ENCODE measurements at regions not wholly inside any gene's neighbourhood (a gene's known extent, or its start where the extent isn't known, plus 50 kb on each side); places are given as distances from the start of the nearest gene placed in this dataset.

GRCh38 chr2:204213588-204213987, 277.0 kb downstream of the ICOS start:
- Histone ChIP-seq H3K9me3 (ENCODE audit: control insufficient read depth, low read depth, low read length) (no peaks in the 10 kb centered on the region), H3K4me1 (ENCODE audit: insufficient read depth, low read length) (no peaks in the 10 kb centered on the region), H4K20me1 (ENCODE audit: control insufficient read depth, insufficient read depth, insufficient read length) (no peaks in the 10 kb centered on the region), H3K4ac (ENCODE audit: low read depth, low read length) (no peak overlapping the region), H3K27me3 (ENCODE audit: insufficient read depth, low read length) (no peaks in the 10 kb centered on the region), H3K4me2 (ENCODE audit: insufficient read depth, insufficient read length, low read length) (no peak overlapping the region), H2BK20ac (ENCODE audit: low read depth, low read length, poor library complexity, severe bottlenecking) (no peak overlapping the region), H3K56ac (ENCODE audit: insufficient read length, low read depth, low read length) (no peak overlapping the region), H3K18ac (ENCODE audit: insufficient read length, low read depth, low read length) (no peak overlapping the region), H4K91ac (ENCODE audit: insufficient read length, low read depth, low read length) (no peak overlapping the region), H3T11ph (ENCODE audit: low read length) (no peak overlapping the region), H2BK5ac (ENCODE audit: insufficient read length, low read length) (no peak overlapping the region), H2BK12ac (ENCODE audit: insufficient read length, low read depth, low read length) (no peak overlapping the region), H3K23me2 (ENCODE audit: insufficient read length, low read depth, low read length, poor library complexity, severe bottlenecking) (no peaks in the 10 kb centered on the region), H3K23ac (ENCODE audit: insufficient read length, low read depth, low read length) (no peak overlapping the region), H4K8ac (replicated peaks; ENCODE audit: insufficient read length, low read depth, low read length) (no peak overlapping the region), H3K79me2 (ENCODE audit: insufficient read depth, low read length) (no peaks in the 10 kb centered on the region), H2BK120ac (ENCODE audit: low read depth, low read length, poor library complexity, severe bottlenecking) (no peak overlapping the region), H3K79me1 (ENCODE audit: insufficient read depth, low read depth, low read length, poor library complexity, severe bottlenecking) (no peaks in the 10 kb centered on the region), H3K27ac (ENCODE audit: insufficient read length, low read depth, low read length) (no peak overlapping the region), H2AK5ac (ENCODE audit: insufficient read length, low read length) (no peak overlapping the region), H3K14ac (ENCODE audit: insufficient read depth, low read length) (no peak overlapping the region), H2AFZ (ENCODE audit: low read length) (no peak overlapping the region), H4K5ac (ENCODE audit: insufficient read length, low read depth, low read length) (no peak overlapping the region), H3K9ac (ENCODE audit: extremely low read depth, insufficient read length, low read length) (no peak overlapping the region), H2BK15ac (ENCODE audit: low read depth, low read length) (no peak overlapping the region)
- DNase-seq, result no peak
- Mint-ChIP-seq H3K27ac (no peak overlapping the region), H3K27me3 (ENCODE audit: low read depth) (no peaks in the 10 kb centered on the region; the same call in 1 of the 2 replicates), H3K9me3 (peaks cover 21% of the 10 kb centered on the region in 2 experiments), H3K36me3 (ENCODE audit: insufficient read depth in 1 of 3, low read depth in 3 of 3) (peaks cover 3 to 10% (median 6%) of the 10 kb centered on the region in 3 experiments; a peak in 6 of 7 replicates), H3K4me3 (no peak overlapping the region), H3K4me1 (no peaks in the 10 kb centered on the region)
- no peak for TF ChIP-seq CTCF (conservative IDR thresholded peaks at IDR 0.05)

Data from H9 (cell line).